HG02884 (cell line): ENCODE measurements at regions not wholly inside any gene's neighbourhood (a gene's known extent, or its start where the extent isn't known, plus 50 kb on each side); places are given as distances from the start of the nearest gene placed in this dataset.

Experiments
- ATAC-seq: cut with Tn5 transposase; IDR thresholded peaks from one replicate; pipeline ENCODE4 v1.9.1; 2021; ENCODE audit warnings: mild to moderate bottlenecking, moderate library complexity; ENCODE audit not compliant: unreplicated experiment

GRCh38 chr2:234438305-234438977 lies 58.4 kb downstream of the ARL4C start:
- ATAC-seq = no peak

GRCh38 chr2:234437642-234438304 lies 59.1 kb downstream of the ARL4C start:
- no peak for ATAC-seq

GRCh38 chr2:234436482-234436837 lies 60.4 kb downstream of the ARL4C start:
- ATAC-seq = no peak

GRCh38 chr2:234435836-234436481 lies 60.9 kb downstream of the ARL4C start:
- no peak for ATAC-seq

GRCh38 chr2:234433201-234433600 lies 63.7 kb downstream of the ARL4C start:
- no peak for ATAC-seq

- ATAC-seq = no peak
Observed at GRCh38 chr2:234430871-234431270, 66.0 kb downstream of the ARL4C start.

GRCh38 chr2:234429265-234429664 lies 67.6 kb downstream of the ARL4C start:
- ATAC-seq = no peak

GRCh38 chr2:234427081-234428061 lies 69.5 kb downstream of the ARL4C start:
- no peak for ATAC-seq

- no peak for ATAC-seq
Observed at GRCh38 chr2:234426616-234427015, 70.3 kb downstream of the ARL4C start.

GRCh38 chr2:234425639-234426603 lies 71.0 kb downstream of the ARL4C start:
- peak; percentile 78 for ATAC-seq

- no peak for ATAC-seq
Observed at GRCh38 chr2:234423884-234424283, 73.0 kb downstream of the ARL4C start.

- ATAC-seq = no peak
Observed at GRCh38 chr2:234422981-234423431, 73.9 kb downstream of the ARL4C start.

GRCh38 chr2:234422273-234422732 lies 74.6 kb downstream of the ARL4C start:
- ATAC-seq = no peak

GRCh38 chr2:234420408-234420807 lies 76.5 kb downstream of the ARL4C start:
- ATAC-seq = no peak

GRCh38 chr2:234419726-234420125 lies 77.2 kb downstream of the ARL4C start:
- no peak for ATAC-seq

- no peak for ATAC-seq
Observed at GRCh38 chr2:234415706-234416105, 81.2 kb downstream of the ARL4C start.

GRCh38 chr2:234414596-234414995 lies 82.3 kb downstream of the ARL4C start:
- ATAC-seq = no peak

- ATAC-seq = no peak
Observed at GRCh38 chr2:234412726-234413125, 84.2 kb downstream of the ARL4C start.

- peak; percentile 85 for ATAC-seq
Observed at GRCh38 chr2:234411793-234412192, 85.1 kb downstream of the ARL4C start.

- ATAC-seq = no peak
Observed at GRCh38 chr2:234410526-234410925, 86.4 kb downstream of the ARL4C start.
